CD4-positive, alpha-beta T cell (primary cell): ENCODE measurements at regions not wholly inside any gene's neighbourhood (a gene's known extent, or its start where the extent isn't known, plus 50 kb on each side); places are given as distances from the start of the nearest gene placed in this dataset.

Source experiments
- ATAC-seq: fragments of 200-7000 bp; cut with Tn5 transposase; one replicate; pipeline ENCODE4 v1.10.0; 2022; ENCODE audit warnings: mild to moderate bottlenecking; ENCODE audit not compliant: poor library complexity
- CTCF ChIA-PET: fragments of 350-600 bp; sonication (Branson Sonifier 250); formaldehyde crosslinking; loops from one replicate; lab custom pipeline; 2021; ENCODE audit warnings: antibody characterized with exemption, inconsistent platforms; lab: Charles Lee
- POLR2A ChIA-PET: fragments of 350-600 bp; sonication (Branson Sonifier 250); formaldehyde crosslinking; loops from one replicate; lab custom pipeline; 2021; ENCODE audit warnings: antibody characterized with exemption, inconsistent platforms; lab: Charles Lee
- DNase-seq, 14 experiments: peaks; one replicate each; pipeline ENCODE4 v3.0.0-alpha.2; 2013 to 2020; ENCODE audit warnings: mixed read lengths in 2 of 14
- H3K27ac ChIP-seq, 2 donors: one replicate each; pipeline versions ENCODE4 v1.5.1 to v1.7.0; 2013; ENCODE audit warnings: low read length in 2 of 2, low read depth in 1 of 2, mild to moderate bottlenecking in 1 of 2
- H3K27me3 ChIP-seq, 2 experiments: 1 replicate in 1 of 2; 2 replicates in 1 of 2; pipeline versions ENCODE4 v1.6.1 to v1.7.0; 2013; ENCODE audit warnings: low read length in 2 of 2, control low read depth in 1 of 2, mild to moderate bottlenecking in 1 of 2, moderate library complexity in 1 of 2; ENCODE audit not compliant: insufficient read depth in 2 of 2, control insufficient read depth in 1 of 2
- H3K36me3 ChIP-seq: one replicate; pipeline ENCODE4 v1.6.1; 2013; ENCODE audit warnings: low read length, control low read depth; ENCODE audit not compliant: insufficient read depth
- H3K4me1 ChIP-seq: one replicate; pipeline ENCODE4 v1.6.1; 2013; ENCODE audit warnings: low read length, control low read depth; ENCODE audit not compliant: insufficient read depth
- H3K4me3 ChIP-seq: one replicate; pipeline ENCODE4 v1.5.1; 2013; ENCODE audit warnings: mild to moderate bottlenecking, low read length, moderate library complexity
- H3K9me3 ChIP-seq, 2 experiments: 1 replicate in 1 of 2; 2 replicates in 1 of 2; pipeline versions ENCODE4 v1.6.1 to v1.7.0; 2013; ENCODE audit warnings: low read length in 2 of 2, mild to moderate bottlenecking in 2 of 2, control low read depth in 1 of 2, moderate library complexity in 1 of 2; ENCODE audit not compliant: control insufficient read depth in 1 of 2, insufficient read depth in 1 of 2
- H3K27ac Mint-ChIP-seq: one replicate; pipeline ENCODE4 v1.8.0; 2020; ENCODE audit warnings: mixed read lengths
- H3K27me3 Mint-ChIP-seq: one replicate; pipeline ENCODE4 v1.8.0; 2021; ENCODE audit warnings: mixed read lengths
- H3K36me3 Mint-ChIP-seq: one replicate; pipeline ENCODE4 v1.8.0; 2021; ENCODE audit warnings: low read depth, mixed read lengths
- H3K4me1 Mint-ChIP-seq: one replicate; pipeline ENCODE4 v1.8.0; 2021; ENCODE audit warnings: low read depth, mixed read lengths
- H3K4me3 Mint-ChIP-seq: one replicate; pipeline ENCODE4 v1.8.0; 2020; ENCODE audit warnings: mild to moderate bottlenecking, mixed read lengths
- H3K9me3 Mint-ChIP-seq: one replicate; pipeline ENCODE4 v1.8.0; 2020; ENCODE audit warnings: mixed read lengths
- intact Hi-C, 2 experiments: fragments of 100-400 bp; cut with DNase I in 1 of 2; cut with micrococcal nuclease in 1 of 2; formaldehyde crosslinking; loops; one replicate each; pipeline versions ENCODE4 v1.15.1 to v1.9.0; 2023 to 2025; cut with DNase I, micrococcal nuclease
- TF ChIP-seq, protein P1 (sequence below): fragments of 200-600 bp; IDR thresholded peaks from one replicate; pipeline ENCODE4 v1.8.0; 2022; ENCODE audit warnings: antibody characterized with exemption, mild to moderate bottlenecking

DNA sequence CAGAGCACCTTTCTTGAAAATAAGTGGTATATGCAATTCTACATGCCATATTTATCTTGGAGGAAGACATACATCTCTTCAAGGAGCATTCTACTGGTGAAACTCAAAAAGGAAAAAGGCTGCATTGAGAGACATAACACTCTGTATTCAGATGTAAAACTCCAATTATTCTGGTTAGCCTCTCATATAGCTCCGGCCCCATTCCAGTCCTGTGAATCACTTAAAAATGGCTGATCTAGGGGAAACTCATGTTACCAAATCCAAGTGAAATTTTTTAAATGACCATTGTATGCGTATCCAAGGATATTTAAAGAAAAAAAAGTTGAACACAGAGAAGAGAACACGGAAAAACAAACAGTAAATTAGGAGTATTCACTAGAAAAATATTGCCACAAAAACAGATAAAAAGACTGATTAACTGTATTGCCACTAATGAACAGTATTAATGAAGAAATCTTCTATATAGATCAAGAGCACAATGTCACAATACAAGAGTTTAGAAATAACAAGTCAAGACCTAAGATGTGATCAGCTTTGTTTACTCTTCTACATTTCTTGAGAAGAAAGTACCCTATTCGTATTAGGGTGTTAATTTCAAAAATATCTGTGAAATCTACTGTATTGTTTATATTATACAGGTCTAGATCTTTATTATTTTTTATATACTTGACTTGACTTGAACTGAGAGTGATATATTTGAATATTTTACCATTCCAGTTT lies 124.5 kb upstream of the GJE1 start:
- POLR2A ChIA-PET = no interaction called here
- TF ChIP-seq, protein P1, sequence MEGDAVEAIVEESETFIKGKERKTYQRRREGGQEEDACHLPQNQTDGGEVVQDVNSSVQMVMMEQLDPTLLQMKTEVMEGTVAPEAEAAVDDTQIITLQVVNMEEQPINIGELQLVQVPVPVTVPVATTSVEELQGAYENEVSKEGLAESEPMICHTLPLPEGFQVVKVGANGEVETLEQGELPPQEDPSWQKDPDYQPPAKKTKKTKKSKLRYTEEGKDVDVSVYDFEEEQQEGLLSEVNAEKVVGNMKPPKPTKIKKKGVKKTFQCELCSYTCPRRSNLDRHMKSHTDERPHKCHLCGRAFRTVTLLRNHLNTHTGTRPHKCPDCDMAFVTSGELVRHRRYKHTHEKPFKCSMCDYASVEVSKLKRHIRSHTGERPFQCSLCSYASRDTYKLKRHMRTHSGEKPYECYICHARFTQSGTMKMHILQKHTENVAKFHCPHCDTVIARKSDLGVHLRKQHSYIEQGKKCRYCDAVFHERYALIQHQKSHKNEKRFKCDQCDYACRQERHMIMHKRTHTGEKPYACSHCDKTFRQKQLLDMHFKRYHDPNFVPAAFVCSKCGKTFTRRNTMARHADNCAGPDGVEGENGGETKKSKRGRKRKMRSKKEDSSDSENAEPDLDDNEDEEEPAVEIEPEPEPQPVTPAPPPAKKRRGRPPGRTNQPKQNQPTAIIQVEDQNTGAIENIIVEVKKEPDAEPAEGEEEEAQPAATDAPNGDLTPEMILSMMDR = no peak
- no peak overlapping the region for H3K4me3 ChIP-seq
- no peak overlapping the region for H3K27ac ChIP-seq
- no peak overlapping the region for H3K4me3 Mint-ChIP-seq
- DNase-seq = no peak
- no peak overlapping the region for H3K27ac Mint-ChIP-seq
- no peaks in the 10 kb centered on the region for H3K36me3 Mint-ChIP-seq
- H3K9me3 Mint-ChIP-seq = no peaks in the 10 kb centered on the region
- CTCF ChIA-PET = no interaction called here
- no peaks in the 10 kb centered on the region for H3K27me3 Mint-ChIP-seq
- no peak for ATAC-seq
- H3K4me1 ChIP-seq = no peaks in the 10 kb centered on the region
- intact Hi-C loops = no loop called here
- H3K4me1 Mint-ChIP-seq = no peaks in the 10 kb centered on the region
- no peaks in the 10 kb centered on the region for H3K9me3 ChIP-seq
- H3K36me3 ChIP-seq = no peaks in the 10 kb centered on the region
- no peaks in the 10 kb centered on the region for H3K27me3 ChIP-seq

DNA sequence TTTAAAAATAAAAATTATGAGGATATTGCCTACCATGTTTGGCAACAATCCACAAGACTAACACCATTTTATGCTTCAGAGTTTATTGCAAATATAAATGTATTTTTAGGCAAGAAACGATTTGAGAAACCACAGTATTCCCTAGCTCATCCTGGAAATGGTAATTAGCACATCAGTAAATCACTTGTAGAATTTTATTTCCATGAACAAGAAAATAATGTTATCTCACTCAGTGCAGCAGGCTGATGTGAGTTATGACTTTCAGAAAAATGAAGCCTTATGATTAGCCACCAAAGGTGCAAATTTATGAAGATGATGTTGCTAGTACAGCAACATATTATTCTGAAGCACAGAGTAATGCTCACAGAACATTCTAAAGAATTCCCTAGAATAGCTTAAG lies 127.7 kb upstream of the GJE1 start:
- H3K9me3 ChIP-seq = no peaks in the 10 kb centered on the region
- H3K27me3 Mint-ChIP-seq = no peaks in the 10 kb centered on the region
- no peak overlapping the region for H3K4me3 Mint-ChIP-seq
- no peak overlapping the region for H3K27ac Mint-ChIP-seq
- H3K4me1 ChIP-seq = no peaks in the 10 kb centered on the region
- POLR2A ChIA-PET = no interaction called here
- no peak overlapping the region for H3K4me3 ChIP-seq
- H3K4me1 Mint-ChIP-seq = no peaks in the 10 kb centered on the region
- no peaks in the 10 kb centered on the region for H3K36me3 Mint-ChIP-seq
- CTCF ChIA-PET = interaction anchor here (1.1 kb wide), 1 partner anchor 15 kb away, joined by 3 read pairs; no protein-coding TSS in a partner anchor
- DNase-seq (no peak), ATAC-seq (no peak)
- intact Hi-C loops = no loop called here
- no peaks in the 10 kb centered on the region for H3K27me3 ChIP-seq
- no peak overlapping the region for H3K27ac ChIP-seq
- no peaks in the 10 kb centered on the region for H3K9me3 Mint-ChIP-seq
- TF ChIP-seq, protein P1 = no peak
- H3K36me3 ChIP-seq = no peaks in the 10 kb centered on the region

DNA sequence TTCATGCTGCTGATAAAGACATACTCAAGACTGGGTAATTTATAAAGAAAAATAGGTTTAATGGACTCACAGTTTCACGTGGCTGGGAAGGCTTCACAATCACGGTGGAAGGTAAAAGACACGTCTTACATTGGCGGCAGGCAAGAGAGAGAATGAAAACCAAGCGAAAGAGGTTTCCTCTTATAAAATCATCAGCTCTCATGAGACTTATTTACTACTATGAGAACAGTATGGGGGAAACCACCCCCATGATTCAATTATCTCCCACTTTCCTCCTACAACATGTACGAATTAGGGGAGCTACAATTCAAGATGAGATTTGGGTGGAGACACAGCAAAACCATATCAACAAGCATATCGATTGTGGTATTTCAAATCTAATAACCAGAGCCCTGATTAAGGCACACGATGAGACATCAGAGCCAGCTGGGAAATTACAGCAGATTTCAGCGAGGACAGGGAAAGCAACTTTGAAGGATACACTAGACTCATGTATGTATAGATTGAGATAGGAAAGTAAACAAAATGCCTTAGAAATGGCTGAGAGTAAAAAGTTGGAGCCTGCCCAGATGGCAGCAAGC lies 129.8 kb upstream of the GJE1 start:
- intact Hi-C loops = no loop called here
- Histone ChIP-seq H3K9me3 (no peaks in the 10 kb centered on the region), H3K4me3 (no peak overlapping the region), H3K36me3 (no peaks in the 10 kb centered on the region), H3K27ac (no peak overlapping the region), H3K4me1 (no peaks in the 10 kb centered on the region), H3K27me3 (no peaks in the 10 kb centered on the region)
- TF ChIP-seq, protein P1 = no peak
- H3K27ac Mint-ChIP-seq = no peak overlapping the region
- ChIA-PET POLR2A (no interaction called here), CTCF (no interaction called here)
- DNase-seq (no peak), ATAC-seq (no peak)
- peaks cover 9% of the 10 kb centered on the region for H3K9me3 Mint-ChIP-seq
- H3K36me3 Mint-ChIP-seq = no peaks in the 10 kb centered on the region
- no peak overlapping the region for H3K4me3 Mint-ChIP-seq
- H3K4me1 Mint-ChIP-seq = no peaks in the 10 kb centered on the region
- H3K27me3 Mint-ChIP-seq = no peaks in the 10 kb centered on the region
